Type B pancreatic cell (in vitro differentiated cells): ENCODE measurements at regions not wholly inside any gene's neighbourhood (a gene's known extent, or its start where the extent isn't known, plus 50 kb on each side); places are given as distances from the start of the nearest gene placed in this dataset.

ENCODE experiments used
- DNase-seq: peaks from one replicate; pipeline ENCODE4 v3.0.0; 2021; ENCODE audit warnings: mixed read lengths; ENCODE audit not compliant: unreplicated experiment; ENCODE audit errors: extremely low spot score
- H3K27ac Mint-ChIP-seq: 2 replicates; pipeline ENCODE4 v1.8.0; 2021; ENCODE audit warnings: mild to moderate bottlenecking, mixed read lengths
- H3K27me3 Mint-ChIP-seq: 2 replicates; pipeline ENCODE4 v1.8.0; 2021; ENCODE audit warnings: mixed read lengths
- H3K36me3 Mint-ChIP-seq: 2 replicates; pipeline ENCODE4 v1.8.0; 2021; ENCODE audit warnings: mixed read lengths
- H3K4me1 Mint-ChIP-seq: one replicate; pipeline ENCODE4 v1.8.0; 2021; ENCODE audit warnings: mixed read lengths; ENCODE audit not compliant: unreplicated experiment
- H3K4me3 Mint-ChIP-seq: 2 replicates; pipeline ENCODE4 v1.8.0; 2021; ENCODE audit warnings: mild to moderate bottlenecking, mixed read lengths
- H3K9me3 Mint-ChIP-seq: 2 replicates; pipeline ENCODE4 v1.8.0; 2021; ENCODE audit warnings: mixed read lengths
- CTCF ChIP-seq: fragments of 200-600 bp; sonication (generic); conservative IDR thresholded peaks from 2 replicates; pipeline ENCODE4 v1.5.0; 2021; ENCODE audit warnings: antibody characterized with exemption, mild to moderate bottlenecking

- H3K4me1 Mint-ChIP-seq: no peaks in the 10 kb centered on the region
- no peak overlapping the region for H3K4me3 Mint-ChIP-seq
- no peaks in the 10 kb centered on the region for H3K36me3 Mint-ChIP-seq
- H3K27ac Mint-ChIP-seq: no peak overlapping the region
- no peaks in the 10 kb centered on the region for H3K9me3 Mint-ChIP-seq
- no peak for TF ChIP-seq CTCF
- no peak for DNase-seq
- H3K27me3 Mint-ChIP-seq: no peaks in the 10 kb centered on the region
Observed at GRCh38 chr13:83515268-83516015, 366.8 kb downstream of the SLITRK1 start.

GRCh38 chr13:83508771-83509301 is 373.4 kb downstream of the SLITRK1 start:
- Mint-ChIP-seq H3K4me1 (no peaks in the 10 kb centered on the region), H3K4me3 (no peak overlapping the region), H3K9me3 (no peaks in the 10 kb centered on the region), H3K36me3 (no peaks in the 10 kb centered on the region), H3K27ac (no peak overlapping the region), H3K27me3 (no peaks in the 10 kb centered on the region)
- DNase-seq: no peak
- no peak for TF ChIP-seq CTCF

- no peak for DNase-seq
- no peaks in the 10 kb centered on the region for H3K27me3 Mint-ChIP-seq
- TF ChIP-seq CTCF: no peak
- no peaks in the 10 kb centered on the region for H3K36me3 Mint-ChIP-seq
- no peaks in the 10 kb centered on the region for H3K4me1 Mint-ChIP-seq
- no peak overlapping the region for H3K4me3 Mint-ChIP-seq
- no peaks in the 10 kb centered on the region for H3K9me3 Mint-ChIP-seq
- H3K27ac Mint-ChIP-seq: no peak overlapping the region
Observed at GRCh38 chr13:83503424-83503823, 378.9 kb downstream of the SLITRK1 start.

- Mint-ChIP-seq H3K27ac (no peak overlapping the region), H3K36me3 (no peaks in the 10 kb centered on the region), H3K4me3 (no peak overlapping the region), H3K9me3 (no peaks in the 10 kb centered on the region), H3K27me3 (no peaks in the 10 kb centered on the region), H3K4me1 (no peaks in the 10 kb centered on the region)
- no peak for TF ChIP-seq CTCF
- no peak for DNase-seq
Observed at GRCh38 chr13:83499286-83499685, 383.0 kb downstream of the SLITRK1 start.

- no peak for TF ChIP-seq CTCF
- H3K27ac Mint-ChIP-seq: no peak overlapping the region
- no peaks in the 10 kb centered on the region for H3K9me3 Mint-ChIP-seq
- no peaks in the 10 kb centered on the region for H3K27me3 Mint-ChIP-seq
- H3K4me1 Mint-ChIP-seq: no peaks in the 10 kb centered on the region
- DNase-seq: no peak
- no peak overlapping the region for H3K4me3 Mint-ChIP-seq
- H3K36me3 Mint-ChIP-seq: no peaks in the 10 kb centered on the region
Observed at GRCh38 chr13:83498481-83499190, 383.6 kb downstream of the SLITRK1 start.
